Ovary (tissue), 3 donors: ENCODE measurements at regions not wholly inside any gene's neighbourhood (a gene's known extent, or its start where the extent isn't known, plus 50 kb on each side); places are given as distances from the start of the nearest gene placed in this dataset.

Experiments
- CTCF ChIP-seq, 3 donors: fragments of 450-650 bp in 2 of 3; fragments of 200-600 bp in 1 of 3; IDR thresholded peaks; one replicate each; pipeline versions ENCODE4 v1.5.1 to v1.8.0; 2016 to 2022; ENCODE audit warnings: antibody characterized with exemption in 3 of 3, mild to moderate bottlenecking in 1 of 3
- EP300 ChIP-seq: sonication (generic); formaldehyde crosslinking; IDR thresholded peaks from one replicate; pipeline ENCODE4 v1.6.1; 2017; ENCODE audit warnings: antibody characterized with exemption
- POLR2A ChIP-seq: fragments of 450-650 bp; IDR thresholded peaks from one replicate; pipeline ENCODE4 v1.6.1; 2017; ENCODE audit warnings: antibody characterized with exemption, mild to moderate bottlenecking, moderate library complexity
- donor health status: DM: no; HTN: no; CAD: no.

- no peak for TF ChIP-seq CTCF (IDR thresholded peaks at IDR 0.05)
- no peak for TF ChIP-seq POLR2A
- no peak for TF ChIP-seq EP300
Observed at GRCh38 chr3:167162083-167162482, 218.0 kb downstream of the ZBBX start.
